ENCODE measurements at regions not wholly inside any gene's neighbourhood (a gene's known extent, or its start where the extent isn't known, plus 50 kb on each side); places are given as distances from the start of the nearest gene placed in this dataset.

DNA sequence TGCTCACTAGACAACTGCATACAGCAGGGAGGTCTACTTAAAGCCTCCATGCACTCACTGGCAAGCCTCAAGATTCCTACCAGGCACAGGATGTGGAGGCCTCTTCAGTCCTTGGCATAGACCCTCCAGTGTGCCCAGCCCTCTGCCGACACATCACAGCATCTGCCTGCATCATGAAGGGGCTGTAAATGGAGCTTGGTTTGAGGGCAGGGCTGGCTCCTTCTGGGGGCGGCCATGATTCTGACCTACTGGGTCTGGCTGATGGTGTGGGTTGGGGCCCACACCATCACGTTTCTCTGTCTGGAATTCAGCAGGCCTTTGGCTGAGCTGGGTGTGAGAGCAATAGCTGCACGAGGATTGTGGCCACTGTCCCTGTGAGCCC lies 84.9 kb upstream of the SHB start:
- DNase-seq (ENCODE audit: low read depth): no peak
- TF ChIP-seq, protein P1, sequence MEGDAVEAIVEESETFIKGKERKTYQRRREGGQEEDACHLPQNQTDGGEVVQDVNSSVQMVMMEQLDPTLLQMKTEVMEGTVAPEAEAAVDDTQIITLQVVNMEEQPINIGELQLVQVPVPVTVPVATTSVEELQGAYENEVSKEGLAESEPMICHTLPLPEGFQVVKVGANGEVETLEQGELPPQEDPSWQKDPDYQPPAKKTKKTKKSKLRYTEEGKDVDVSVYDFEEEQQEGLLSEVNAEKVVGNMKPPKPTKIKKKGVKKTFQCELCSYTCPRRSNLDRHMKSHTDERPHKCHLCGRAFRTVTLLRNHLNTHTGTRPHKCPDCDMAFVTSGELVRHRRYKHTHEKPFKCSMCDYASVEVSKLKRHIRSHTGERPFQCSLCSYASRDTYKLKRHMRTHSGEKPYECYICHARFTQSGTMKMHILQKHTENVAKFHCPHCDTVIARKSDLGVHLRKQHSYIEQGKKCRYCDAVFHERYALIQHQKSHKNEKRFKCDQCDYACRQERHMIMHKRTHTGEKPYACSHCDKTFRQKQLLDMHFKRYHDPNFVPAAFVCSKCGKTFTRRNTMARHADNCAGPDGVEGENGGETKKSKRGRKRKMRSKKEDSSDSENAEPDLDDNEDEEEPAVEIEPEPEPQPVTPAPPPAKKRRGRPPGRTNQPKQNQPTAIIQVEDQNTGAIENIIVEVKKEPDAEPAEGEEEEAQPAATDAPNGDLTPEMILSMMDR (IDR thresholded peaks at IDR 0.05; ENCODE audit: control insufficient read depth, extremely low read depth, insufficient read depth): no peak
- no peak overlapping the region for H3K4me3 ChIP-seq (ENCODE audit: low read depth, low read length)

DNA sequence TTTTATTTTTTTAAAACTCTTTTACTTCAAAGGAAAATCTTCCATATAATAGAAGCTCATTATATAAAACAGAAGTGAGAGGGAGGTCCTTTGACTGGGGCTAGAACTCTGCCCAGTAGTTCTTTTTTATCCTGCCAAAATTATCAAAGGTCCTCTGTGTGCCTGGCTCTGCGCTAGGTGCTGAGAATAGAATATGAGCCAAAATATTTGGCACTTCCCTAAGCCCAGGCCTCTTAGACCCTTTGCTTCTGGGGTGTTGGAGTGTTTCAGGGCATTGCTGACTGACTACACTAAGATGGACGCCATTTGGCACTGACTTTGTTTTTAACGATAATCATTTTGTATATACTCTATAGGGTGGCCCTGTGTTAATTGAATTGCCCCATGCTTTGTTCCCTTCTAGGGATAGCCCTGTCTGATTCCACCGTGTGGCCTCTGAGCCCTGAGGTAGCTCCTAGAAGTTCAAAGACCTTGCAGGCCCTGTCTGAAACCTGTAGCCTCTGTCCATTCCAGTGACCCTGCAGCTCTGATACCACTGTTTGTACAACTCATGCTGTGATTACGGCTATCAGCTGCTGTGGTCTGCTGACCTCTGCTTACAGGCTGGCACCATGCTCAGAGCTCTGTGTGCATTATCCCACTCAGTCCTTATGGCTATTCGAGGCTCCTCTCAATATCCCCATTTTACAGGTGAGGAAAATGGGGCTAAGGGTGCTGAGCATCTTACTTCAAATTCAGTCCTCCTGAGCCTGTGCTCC lies 84.3 kb upstream of the SHB start:
- DNase-seq (ENCODE audit: low read depth): no peak
- TF ChIP-seq, protein P1 (IDR thresholded peaks at IDR 0.05; ENCODE audit: control insufficient read depth, extremely low read depth, insufficient read depth): no peak
- H3K4me3 ChIP-seq (ENCODE audit: low read depth, low read length): no peak overlapping the region

DNA sequence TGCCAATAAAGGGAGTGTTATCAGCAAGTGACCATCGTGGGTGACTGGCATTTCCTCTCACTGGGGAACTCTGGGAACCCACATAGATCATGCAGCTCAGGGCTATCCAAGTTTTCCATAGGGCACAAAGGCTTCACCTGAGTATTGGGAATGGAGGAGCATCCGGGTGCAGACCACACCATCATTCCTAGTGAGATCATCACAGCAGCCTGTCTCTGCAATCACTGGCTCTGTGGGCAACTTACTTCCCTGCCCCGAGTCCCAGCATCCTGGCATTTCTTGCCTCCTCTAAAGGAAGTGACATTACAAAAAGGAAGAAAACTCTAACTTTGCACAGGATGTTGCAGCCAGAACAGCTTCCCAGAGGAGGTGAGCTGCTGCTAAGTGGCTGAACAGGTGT lies 80.6 kb upstream of the SHB start:
- TF ChIP-seq, protein P1 (IDR thresholded peaks at IDR 0.05; ENCODE audit: control insufficient read depth, extremely low read depth, insufficient read depth): no peak
- DNase-seq (ENCODE audit: low read depth): no peak
- H3K4me3 ChIP-seq (ENCODE audit: low read depth, low read length): no peak overlapping the region

DNA sequence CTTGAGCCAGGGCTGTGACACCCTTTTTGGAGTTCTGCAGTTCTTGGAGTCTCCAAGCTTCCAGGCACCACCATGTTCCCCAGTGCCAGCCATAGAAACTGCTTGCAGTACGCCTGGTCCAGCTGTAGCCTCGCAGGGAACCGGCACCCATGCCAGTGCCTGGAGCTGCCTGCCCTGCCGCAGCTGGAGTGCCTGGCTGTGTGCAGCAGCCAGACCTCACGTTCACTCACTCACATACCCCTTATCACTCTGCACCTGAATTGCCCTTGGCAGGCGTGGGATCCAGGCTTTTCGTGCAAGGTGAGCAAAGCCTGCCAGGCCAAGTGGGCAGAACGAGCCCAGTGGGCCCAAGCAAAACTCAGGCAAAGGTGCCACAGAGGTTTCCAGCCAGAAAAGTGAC lies 77.8 kb upstream of the SHB start:
- H3K4me3 ChIP-seq (ENCODE audit: low read depth, low read length): no peak overlapping the region
- TF ChIP-seq, protein P1 (IDR thresholded peaks at IDR 0.05; ENCODE audit: control insufficient read depth, extremely low read depth, insufficient read depth): no peak
- DNase-seq (ENCODE audit: low read depth): no peak

DNA sequence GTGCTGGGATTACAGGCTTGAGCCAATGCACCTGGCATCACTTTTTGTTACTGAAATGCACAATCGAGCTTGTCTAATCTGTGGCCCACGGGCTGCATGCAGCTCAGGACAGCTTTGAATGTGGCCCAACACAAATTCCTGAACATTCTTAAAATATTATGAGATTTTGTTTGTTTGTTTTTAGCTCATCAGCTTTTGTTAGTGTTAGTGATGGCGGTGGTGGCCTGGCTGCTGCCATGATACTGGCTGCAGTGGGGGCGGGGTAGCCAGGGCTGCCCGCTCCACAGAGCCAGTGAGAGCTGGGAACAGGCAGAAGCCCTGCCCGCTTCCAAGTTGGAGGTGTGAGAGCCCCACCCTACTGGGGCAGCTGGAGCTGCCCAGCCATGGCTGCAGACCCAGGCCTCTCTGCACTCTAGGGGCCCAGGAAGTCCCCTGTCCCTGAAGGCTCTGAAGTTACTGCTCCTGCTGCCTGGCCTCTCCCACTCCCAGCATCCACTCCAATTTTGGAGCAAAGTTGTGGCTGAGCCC lies 76.6 kb upstream of the SHB start:
- no peak for DNase-seq (ENCODE audit: low read depth)
- TF ChIP-seq, protein P1 (IDR thresholded peaks at IDR 0.05; ENCODE audit: control insufficient read depth, extremely low read depth, insufficient read depth): no peak
- no peak overlapping the region for H3K4me3 ChIP-seq (ENCODE audit: low read depth, low read length)

DNA sequence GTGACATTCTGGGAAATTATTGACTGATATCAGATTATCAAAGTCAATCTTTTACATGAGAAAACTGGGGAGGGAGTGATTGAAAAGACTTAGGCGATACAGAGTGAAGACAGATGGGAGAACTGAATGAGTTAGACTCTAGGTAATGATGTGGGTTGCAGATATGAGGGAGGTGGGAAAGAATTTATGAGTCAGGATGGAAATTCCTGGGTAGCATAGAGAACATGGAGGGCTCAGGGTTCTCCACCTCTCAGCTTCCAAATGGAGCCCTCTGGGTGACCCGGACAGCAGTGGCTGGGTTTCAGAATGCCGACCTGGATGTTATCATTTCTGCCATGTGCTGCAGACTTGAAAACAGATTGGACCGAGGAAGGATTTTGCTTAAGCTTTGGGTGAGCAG lies 75.4 kb upstream of the SHB start:
- no peak overlapping the region for H3K4me3 ChIP-seq (ENCODE audit: low read depth, low read length)
- TF ChIP-seq, protein P1 (IDR thresholded peaks at IDR 0.05; ENCODE audit: control insufficient read depth, extremely low read depth, insufficient read depth): no peak
- DNase-seq (ENCODE audit: low read depth): no peak

Measured in LNCaP clone FGC (cell line).